HFFc6 (cell line): ENCODE measurements at regions not wholly inside any gene's neighbourhood (a gene's known extent, or its start where the extent isn't known, plus 50 kb on each side); places are given as distances from the start of the nearest gene placed in this dataset.
A peak's percentile ranks its signal among the peaks of the same experiment; 100 is the strongest.
"Not testable (repeated sequence)": the region's sequence is repeated elsewhere in the genome, so short reads cannot be mapped to it uniquely, and the experiment has no call there.

Experiments used
- DNase-seq: peaks from one replicate; pipeline ENCODE4 v3.0.0-alpha.2; 2018
- H3K27ac Mint-ChIP-seq: 2 replicates; pipeline ENCODE4 v1.8.0; 2020; ENCODE audit warnings: mild to moderate bottlenecking, mixed read lengths
- H3K27me3 Mint-ChIP-seq: 2 replicates; pipeline ENCODE4 v1.8.0; 2021; ENCODE audit warnings: mild to moderate bottlenecking, moderate library complexity, mixed read lengths; ENCODE audit not compliant: insufficient read depth
- H3K36me3 Mint-ChIP-seq: 2 replicates; pipeline ENCODE4 v1.8.0; 2021; ENCODE audit warnings: low read depth, mixed read lengths
- H3K4me1 Mint-ChIP-seq: 2 replicates; pipeline ENCODE4 v1.8.0; 2020; ENCODE audit warnings: low read depth, mixed read lengths
- H3K4me3 Mint-ChIP-seq: 2 replicates; pipeline ENCODE4 v1.8.0; 2020; ENCODE audit warnings: mild to moderate bottlenecking, moderate library complexity, mixed read lengths
- H3K9me3 Mint-ChIP-seq: 2 replicates; pipeline ENCODE4 v1.8.0; 2020; ENCODE audit warnings: mild to moderate bottlenecking, mixed read lengths
- TF ChIP-seq, protein P1 (sequence below): fragments of 200-600 bp; sonication (generic); IDR thresholded peaks from 2 replicates; pipeline ENCODE4 v1.5.0; 2021; ENCODE audit warnings: antibody characterized with exemption, mild to moderate bottlenecking

DNA sequence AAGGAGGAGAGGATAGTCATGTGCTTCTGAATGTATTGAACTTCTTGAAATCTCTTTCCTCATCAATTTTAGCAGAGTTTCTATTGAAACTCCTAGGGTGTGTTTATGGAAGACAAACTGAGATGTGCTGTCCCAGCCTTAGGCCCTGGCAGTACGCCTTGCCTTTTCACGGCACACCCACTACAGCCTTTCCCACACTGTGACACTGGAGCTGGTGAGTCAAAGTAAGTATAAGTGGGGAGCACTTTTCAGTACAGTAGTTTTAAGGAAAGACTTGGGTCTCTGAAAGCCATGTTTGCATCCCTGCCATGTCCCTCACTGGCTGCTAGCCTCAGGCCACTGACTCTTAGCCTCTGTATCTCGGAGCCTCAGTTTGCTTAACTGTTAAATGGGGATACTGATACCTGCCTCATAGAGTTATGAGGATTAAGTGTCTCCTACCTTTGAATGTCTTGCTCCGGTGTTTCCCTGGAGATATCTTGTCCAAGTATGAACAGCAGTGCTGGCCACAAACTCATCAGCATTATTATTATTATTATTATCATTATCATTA lies 144.7 kb upstream of the CRHR1 start:
- Mint-ChIP-seq H3K27me3 (peaks cover 14% of the 10 kb centered on the region), H3K9me3 (no peaks in the 10 kb centered on the region), H3K27ac (no peak overlapping the region), H3K4me3 (no peak overlapping the region), H3K4me1 (no peaks in the 10 kb centered on the region), H3K36me3 (no peaks in the 10 kb centered on the region)
- no peak for DNase-seq
- TF ChIP-seq, protein P1, sequence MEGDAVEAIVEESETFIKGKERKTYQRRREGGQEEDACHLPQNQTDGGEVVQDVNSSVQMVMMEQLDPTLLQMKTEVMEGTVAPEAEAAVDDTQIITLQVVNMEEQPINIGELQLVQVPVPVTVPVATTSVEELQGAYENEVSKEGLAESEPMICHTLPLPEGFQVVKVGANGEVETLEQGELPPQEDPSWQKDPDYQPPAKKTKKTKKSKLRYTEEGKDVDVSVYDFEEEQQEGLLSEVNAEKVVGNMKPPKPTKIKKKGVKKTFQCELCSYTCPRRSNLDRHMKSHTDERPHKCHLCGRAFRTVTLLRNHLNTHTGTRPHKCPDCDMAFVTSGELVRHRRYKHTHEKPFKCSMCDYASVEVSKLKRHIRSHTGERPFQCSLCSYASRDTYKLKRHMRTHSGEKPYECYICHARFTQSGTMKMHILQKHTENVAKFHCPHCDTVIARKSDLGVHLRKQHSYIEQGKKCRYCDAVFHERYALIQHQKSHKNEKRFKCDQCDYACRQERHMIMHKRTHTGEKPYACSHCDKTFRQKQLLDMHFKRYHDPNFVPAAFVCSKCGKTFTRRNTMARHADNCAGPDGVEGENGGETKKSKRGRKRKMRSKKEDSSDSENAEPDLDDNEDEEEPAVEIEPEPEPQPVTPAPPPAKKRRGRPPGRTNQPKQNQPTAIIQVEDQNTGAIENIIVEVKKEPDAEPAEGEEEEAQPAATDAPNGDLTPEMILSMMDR = no peak

DNA sequence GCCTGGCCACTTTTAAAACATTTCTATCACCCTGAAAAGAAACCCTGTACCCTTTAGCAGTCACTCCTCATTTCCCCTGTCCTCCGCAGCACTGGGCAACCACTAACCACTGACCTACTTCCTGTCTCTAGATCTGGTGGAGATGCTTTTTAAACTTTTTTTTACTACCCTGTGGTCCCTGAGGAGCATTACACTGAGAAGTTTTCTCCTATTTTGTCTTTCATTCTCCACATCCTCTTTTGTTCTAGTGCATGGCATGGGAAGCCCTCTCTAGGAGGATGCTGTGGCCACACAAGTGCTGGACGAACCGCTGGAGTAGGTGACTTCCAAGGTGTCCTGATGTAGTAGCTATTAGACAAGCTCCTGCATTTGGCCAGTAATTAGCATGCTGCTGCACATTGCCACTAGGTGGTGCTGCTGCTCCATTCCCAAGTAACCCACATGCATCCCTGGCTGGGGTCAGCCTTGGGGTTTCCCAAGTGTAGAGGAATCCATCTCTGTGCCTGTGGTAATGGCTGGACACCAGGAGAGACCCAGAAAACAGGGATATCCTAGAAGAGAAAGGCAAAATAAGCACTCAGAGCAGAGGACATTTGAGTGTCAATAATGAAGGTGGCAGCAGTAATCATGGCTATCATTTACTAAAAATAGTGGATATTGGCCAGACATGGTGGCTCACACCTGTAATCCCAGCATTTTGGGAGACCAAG lies 143.8 kb upstream of the CRHR1 start:
- Mint-ChIP-seq H3K9me3 (no peaks in the 10 kb centered on the region), H3K27me3 (peaks cover 18% of the 10 kb centered on the region), H3K27ac (no peak overlapping the region), H3K4me1 (no peaks in the 10 kb centered on the region), H3K36me3 (no peaks in the 10 kb centered on the region), H3K4me3 (no peak overlapping the region)
- TF ChIP-seq, protein P1 = peak; percentile 96
- peak; percentile 49 for DNase-seq

DNA sequence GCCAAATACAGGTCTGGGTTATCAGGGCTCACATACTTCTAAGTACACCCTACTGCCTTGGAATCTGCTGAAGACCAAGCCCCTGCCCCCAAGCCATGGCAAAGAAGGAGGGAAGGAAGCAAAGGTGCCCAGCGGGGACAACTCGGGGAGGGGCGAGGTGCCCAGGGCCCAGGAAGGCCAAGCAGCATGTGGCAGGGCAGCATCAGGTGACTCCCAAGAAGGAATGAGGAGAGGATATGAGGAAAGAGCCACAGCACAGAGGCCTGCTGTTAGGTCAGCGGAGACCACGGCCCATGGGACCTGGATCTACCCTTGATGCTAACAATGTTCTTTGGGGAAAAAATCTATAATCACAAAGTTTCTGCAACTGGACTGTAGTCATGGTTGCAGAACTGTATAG lies 142.6 kb upstream of the CRHR1 start:
- Mint-ChIP-seq H3K4me3 (no peak overlapping the region), H3K27ac (no peak overlapping the region), H3K27me3 (peaks cover 22% of the 10 kb centered on the region), H3K9me3 (no peaks in the 10 kb centered on the region), H3K4me1 (no peaks in the 10 kb centered on the region), H3K36me3 (no peaks in the 10 kb centered on the region)
- no peak for DNase-seq
- TF ChIP-seq, protein P1 = no peak

DNA sequence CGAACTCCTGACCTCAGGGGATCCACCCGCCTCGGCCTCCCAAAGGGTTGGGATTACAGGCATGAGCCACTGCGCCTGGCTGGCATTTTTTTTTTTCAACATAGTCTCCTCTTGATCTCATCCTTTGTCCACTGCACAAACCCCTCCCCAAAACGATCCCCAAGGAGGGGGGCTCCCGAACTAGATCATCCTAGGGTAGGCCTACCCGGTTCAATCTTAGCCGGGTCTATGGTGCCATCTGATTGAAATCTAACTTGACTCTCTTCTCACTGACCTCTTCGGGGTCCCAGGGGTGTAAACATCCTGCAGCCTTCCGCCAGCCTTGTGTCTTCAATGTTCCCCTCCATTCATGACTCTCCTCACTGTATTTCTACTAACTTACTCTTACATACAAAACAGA lies 140.5 kb upstream of the CRHR1 start:
- TF ChIP-seq, protein P1 = no peak
- no peaks in the 10 kb centered on the region for H3K9me3 Mint-ChIP-seq
- H3K36me3 Mint-ChIP-seq = no peaks in the 10 kb centered on the region
- H3K4me3 Mint-ChIP-seq = no peak overlapping the region
- DNase-seq = no peak
- no peaks in the 10 kb centered on the region for H3K4me1 Mint-ChIP-seq
- H3K27ac Mint-ChIP-seq = no peak overlapping the region
- peaks cover 22% of the 10 kb centered on the region for H3K27me3 Mint-ChIP-seq

DNA sequence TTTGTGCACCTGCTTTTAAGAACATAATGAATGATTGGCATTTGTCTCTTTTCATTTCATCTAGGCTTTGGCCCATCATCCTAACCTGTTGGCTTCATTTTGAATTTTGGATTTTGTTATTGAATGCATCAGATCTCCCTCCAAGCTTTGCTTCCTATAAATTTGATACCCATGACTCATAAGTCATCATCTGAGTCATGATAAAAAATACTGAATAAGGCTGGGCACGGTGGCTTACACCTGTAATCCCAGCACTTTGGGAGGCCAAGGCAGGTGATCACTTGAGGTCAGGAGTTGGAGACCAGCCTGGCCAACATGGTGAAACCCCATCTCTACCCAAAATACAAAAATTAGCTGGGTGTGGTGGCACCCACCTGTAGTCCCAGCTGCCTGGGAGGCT lies 139.5 kb upstream of the CRHR1 start:
- not testable (repeated sequence) for DNase-seq, H3K27ac Mint-ChIP-seq, H3K36me3 Mint-ChIP-seq, H3K4me1 Mint-ChIP-seq, H3K4me3 Mint-ChIP-seq, H3K9me3 Mint-ChIP-seq
- H3K27me3 Mint-ChIP-seq = peaks cover 26% of the 10 kb centered on the region

DNA sequence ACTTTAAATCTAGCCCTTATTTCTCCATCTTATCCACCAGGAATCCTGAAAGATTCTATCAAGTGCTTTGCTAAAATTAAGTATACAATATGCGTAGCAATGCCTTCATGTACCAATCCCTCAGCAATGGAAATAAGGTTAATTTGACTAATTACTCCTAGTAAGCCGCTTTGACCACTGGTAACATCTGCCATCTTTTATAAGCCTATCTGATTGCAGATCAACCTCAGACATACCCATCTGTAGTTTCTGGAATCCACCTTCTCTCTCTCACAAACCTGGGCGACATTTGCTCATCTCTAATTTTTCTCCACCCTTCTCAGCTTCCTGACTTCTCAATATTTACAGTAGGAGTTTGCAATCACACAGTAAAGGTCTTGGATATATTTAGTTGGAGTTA lies 138.8 kb upstream of the CRHR1 start:
- Mint-ChIP-seq H3K27ac (no peak overlapping the region), H3K4me3 (no peak overlapping the region), H3K36me3 (no peaks in the 10 kb centered on the region), H3K4me1 (no peaks in the 10 kb centered on the region), H3K9me3 (no peaks in the 10 kb centered on the region), H3K27me3 (peaks cover 30% of the 10 kb centered on the region)
- TF ChIP-seq, protein P1 = no peak
- no peak for DNase-seq
